Stomach (tissue), 8 donors: ENCODE measurements at regions not wholly inside any gene's neighbourhood (a gene's known extent, or its start where the extent isn't known, plus 50 kb on each side); places are given as distances from the start of the nearest gene placed in this dataset.

ENCODE experiments used
- DNase-seq, 2 donors: peaks; one replicate each; pipeline versions ENCODE4 v3.0.0 to v3.0.0-alpha.2; 2013 to 2019
- H3K27ac ChIP-seq, 5 donors: fragments of 200-600 bp in 4 of 5; sonication (generic) in 4 of 5; one replicate each; pipeline ENCODE4 v1.5.1; 2013 to 2019; ENCODE audit warnings: mild to moderate bottlenecking in 1 of 5, moderate library complexity in 1 of 5
- H3K27me3 ChIP-seq, 3 donors: fragments of 200-600 bp; sonication (generic); one replicate each; pipeline ENCODE4 v1.5.1; 2017 to 2019; ENCODE audit warnings: mixed run types in 1 of 3
- H3K36me3 ChIP-seq, 4 donors: fragments of 200-600 bp; sonication (generic); 1 replicate in 3 of 4; 2 replicates in 1 of 4; pipeline ENCODE4 v1.5.1; 2016 to 2019
- H3K4me1 ChIP-seq, 4 donors: fragments of 200-600 bp; sonication (generic); one replicate each; pipeline ENCODE4 v1.5.1; 2016 to 2019
- H3K4me3 ChIP-seq, 4 donors: fragments of 200-600 bp; sonication (generic) in 3 of 4; one replicate each; pipeline ENCODE4 v1.5.1; 2016 to 2019; ENCODE audit warnings: mild to moderate bottlenecking in 1 of 4
- H3K9me3 ChIP-seq, 4 donors: fragments of 200-600 bp; sonication (generic); one replicate each; pipeline ENCODE4 v1.5.1; 2016 to 2019
- CTCF ChIP-seq, 7 experiments: fragments of 450-650 bp in 4 of 7; fragments of 200-600 bp in 3 of 7; sonication (generic) in 3 of 7; IDR thresholded peaks; one replicate each; pipeline ENCODE4 v1.5.1; 2016 to 2019; ENCODE audit warnings: antibody characterized with exemption in 7 of 7, control low read depth in 2 of 7, mild to moderate bottlenecking in 1 of 7
- EP300 ChIP-seq: sonication (generic); formaldehyde crosslinking; IDR thresholded peaks from one replicate; pipeline ENCODE4 v1.6.1; 2017; ENCODE audit warnings: antibody characterized with exemption
- POLR2A ChIP-seq, 4 donors: fragments of 450-650 bp; IDR thresholded peaks; one replicate each; pipeline ENCODE4 v1.6.1; 2016; ENCODE audit warnings: antibody characterized with exemption in 4 of 4, control low read depth in 2 of 4, mild to moderate bottlenecking in 1 of 4, moderate library complexity in 1 of 4
- POLR2AphosphoS5 ChIP-seq, 3 donors: sonication (generic); formaldehyde crosslinking; IDR thresholded peaks; one replicate each; pipeline ENCODE4 v1.6.1; 2016; ENCODE audit warnings: antibody characterized with exemption in 3 of 3
- WGBS, 5 donors: extraction: QIAGEN DNeasy Blood & Tissue Kit in 3 of 5; methylation state at CpG; one replicate each; pipeline versions ENCODE4 v1.1.5 to v1.1.7; 2013 to 2018; 5-methylcytosine and 5-hydroxymethylcytosine counted together
- intact Hi-C: fragments of 100-400 bp; cut with DNase I; formaldehyde crosslinking; loops from one replicate; pipeline ENCODE4 v1.15.1; 2023; ENCODE audit warnings: low total_unique reads
- donor health status: healthy with polysubstance abuse.
- donor health status: Bipolar disorder and iron deficiency.
- donor health status: healthy.

- Histone ChIP-seq H3K36me3 (no peaks in the 10 kb centered on the region), H3K4me1 (no peaks in the 10 kb centered on the region), H3K9me3 (no peaks in the 10 kb centered on the region), H3K27me3 (peaks cover 0 to 1% (median 0%) of the 10 kb centered on the region in 3 donors), H3K4me3 (no peak overlapping the region), H3K27ac (no peak overlapping the region)
- WGBS, 5 donors = 50 to 79% (median 59%) methylated on average over 5 to 6 of the region's 6 CpGs
- TF ChIP-seq CTCF (IDR thresholded peaks at IDR 0.05) (no peak), POLR2AphosphoS5 (IDR thresholded peaks at IDR 0.05) (no peak), POLR2A (IDR thresholded peaks at IDR 0.05) (no peak), EP300 (no peak)
- intact Hi-C loops = no loop called here
- no peak for DNase-seq
Observed at GRCh38 chrX:38900719-38901118, 99.5 kb downstream of the MID1IP1 start.

- no peak overlapping the region for H3K27ac ChIP-seq
- 63 to 93% (median 86%) methylated on average over 11 to 13 of the region's 13 CpGs for WGBS, 5 donors
- no peaks in the 10 kb centered on the region for H3K4me1 ChIP-seq
- H3K9me3 ChIP-seq = no peaks in the 10 kb centered on the region
- intact Hi-C loops = no loop called here
- TF ChIP-seq POLR2AphosphoS5 (IDR thresholded peaks at IDR 0.05) (no peak), CTCF (IDR thresholded peaks at IDR 0.05) (no peak), POLR2A (IDR thresholded peaks at IDR 0.05) (no peak), EP300 (no peak)
- H3K4me3 ChIP-seq = no peak overlapping the region
- peaks cover 0 to 3% (median 0%) of the 10 kb centered on the region in 3 donors for H3K27me3 ChIP-seq
- no peaks in the 10 kb centered on the region for H3K36me3 ChIP-seq
- no peak for DNase-seq
Observed at GRCh38 chrX:38902972-38903492, 101.8 kb downstream of the MID1IP1 start.

- no peak overlapping the region for H3K27ac ChIP-seq
- no peaks in the 10 kb centered on the region for H3K4me1 ChIP-seq
- 72 to 92% (median 80%) methylated on average over 6 of the region's 6 CpGs for WGBS, 5 donors
- no peaks in the 10 kb centered on the region for H3K9me3 ChIP-seq
- DNase-seq = no peak
- intact Hi-C loops = no loop called here
- TF ChIP-seq POLR2AphosphoS5 (IDR thresholded peaks at IDR 0.05) (no peak), CTCF (IDR thresholded peaks at IDR 0.05) (no peak), EP300 (no peak), POLR2A (IDR thresholded peaks at IDR 0.05) (no peak)
- no peaks in the 10 kb centered on the region for H3K36me3 ChIP-seq
- peaks cover 0 to 6% (median 4%) of the 10 kb centered on the region in 3 donors for H3K27me3 ChIP-seq
- no peak overlapping the region for H3K4me3 ChIP-seq
Observed at GRCh38 chrX:38916801-38917200, 115.5 kb downstream of the MID1IP1 start.

GRCh38 chrX:38917954-38918353 is 116.7 kb downstream of the MID1IP1 start:
- WGBS, 5 donors = 85 to 96% (median 89%) methylated on average over 4 of the region's 4 CpGs
- no peak for TF ChIP-seq POLR2A (IDR thresholded peaks at IDR 0.05)
- no peak for TF ChIP-seq CTCF (IDR thresholded peaks at IDR 0.05)
- TF ChIP-seq EP300 = no peak
- no peak for TF ChIP-seq POLR2AphosphoS5 (IDR thresholded peaks at IDR 0.05)
- intact Hi-C loops = no loop called here
- Histone ChIP-seq H3K4me3 (no peak overlapping the region), H3K9me3 (no peaks in the 10 kb centered on the region), H3K4me1 (no peaks in the 10 kb centered on the region), H3K36me3 (no peaks in the 10 kb centered on the region), H3K27me3 (peaks cover 0 to 6% (median 4%) of the 10 kb centered on the region in 3 donors), H3K27ac (no peak overlapping the region)
- DNase-seq = no peak
